Ureter (tissue), 1 donor: ENCODE measurements at regions not wholly inside any gene's neighbourhood (a gene's known extent, or its start where the extent isn't known, plus 50 kb on each side); places are given as distances from the start of the nearest gene placed in this dataset.
"Not testable (repeated sequence)": the region's sequence is repeated elsewhere in the genome, so short reads cannot be mapped to it uniquely, and the experiment has no call there.

Experiments used
- DNase-seq: peaks from one replicate; pipeline ENCODE4 v3.0.0-alpha.2; 2020; ENCODE audit warnings: low spot score
- donor health status: DM: yes; HTN: yes; CAD: no.

DNA sequence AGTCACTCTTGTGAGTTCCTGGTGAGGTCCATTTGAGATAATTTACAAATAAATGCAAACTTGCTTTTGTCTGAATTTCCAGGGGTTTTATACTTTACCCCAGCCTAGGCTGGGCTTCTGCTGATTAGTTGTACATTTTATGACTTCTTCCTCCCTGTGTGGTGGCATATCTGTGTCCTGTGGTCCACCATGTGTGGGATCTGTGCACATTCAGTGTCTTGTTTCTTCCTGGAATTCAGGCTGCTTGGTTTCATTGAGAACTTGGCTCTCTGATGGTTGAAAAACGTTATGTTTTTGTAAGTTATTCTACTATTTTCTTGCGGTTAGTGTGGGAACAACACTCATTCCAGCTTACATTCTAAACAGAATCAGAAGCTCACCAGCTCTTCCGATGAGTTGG lies 523.4 kb upstream of the PFKP start:
- DNase-seq: no peak

- no peak for DNase-seq
These were observed 524.0 kb upstream of the PFKP start for GRCh38 chr10:2543142-2543886.

DNA sequence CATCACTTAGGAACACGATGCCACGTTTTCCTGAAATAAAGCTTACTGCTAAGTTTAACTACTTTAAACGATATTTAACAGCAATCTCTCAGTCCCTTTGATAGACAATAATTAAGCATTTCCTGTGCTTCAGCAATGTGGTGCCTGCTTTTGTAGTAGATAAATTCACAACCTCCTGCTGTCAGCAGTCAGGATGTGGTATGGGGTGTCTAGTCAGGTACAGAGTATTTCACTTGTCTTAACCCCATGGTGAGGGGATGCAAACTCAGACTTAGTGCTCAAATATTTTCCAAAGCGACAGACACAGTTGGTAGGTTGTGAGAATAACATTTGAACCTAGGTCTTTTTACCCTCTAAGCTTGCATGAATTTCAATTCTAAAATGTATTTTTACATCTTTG lies 526.2 kb upstream of the PFKP start:
- no peak for DNase-seq

DNA sequence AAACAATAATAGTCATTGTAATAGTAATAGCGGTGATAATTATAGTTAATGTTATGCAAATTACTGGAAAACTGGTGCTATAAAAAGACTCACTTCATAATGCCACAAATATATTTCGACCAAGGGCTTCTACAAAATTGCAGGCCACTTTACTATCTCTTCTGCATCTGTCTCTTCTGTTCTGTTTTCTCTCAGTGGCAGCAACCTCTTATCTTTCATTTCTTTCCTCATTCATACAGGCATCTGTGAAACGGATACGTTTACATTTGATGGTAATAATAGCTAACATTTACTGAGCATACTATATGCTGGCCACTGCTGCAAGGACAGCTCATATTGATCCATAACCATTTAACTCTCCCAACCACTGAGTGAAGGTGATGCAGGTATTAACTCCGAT lies 537.4 kb upstream of the PFKP start:
- DNase-seq: no peak

DNA sequence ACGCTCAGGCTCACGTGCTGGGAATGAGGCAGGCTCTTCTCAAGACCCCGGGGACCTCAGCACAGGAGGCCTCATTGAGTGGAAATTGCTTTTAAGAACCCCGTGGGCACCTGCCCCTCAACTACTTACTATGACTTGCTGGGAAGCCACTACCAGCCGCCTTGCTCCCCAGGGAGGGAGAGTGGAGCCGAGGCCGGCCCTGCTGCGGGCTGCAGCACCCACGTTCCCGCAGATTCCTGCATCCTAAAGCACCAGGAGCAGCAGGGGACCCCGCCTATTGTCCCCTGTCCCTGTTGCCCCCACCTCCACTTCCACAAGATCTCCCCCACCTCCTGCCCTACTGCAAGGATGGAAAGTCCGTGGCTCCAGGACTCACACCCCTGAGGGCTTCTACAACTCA lies 541.6 kb upstream of the PFKP start:
- no peak for DNase-seq

GRCh38 chr10:2519139-2519538 lies 548.2 kb upstream of the PFKP start:
- DNase-seq: no peak

- DNase-seq: no peak
These were observed 558.2 kb upstream of the PFKP start for GRCh38 chr10:2509081-2509531.

- DNase-seq: not testable (repeated sequence)
These were observed 565.9 kb upstream of the PFKP start for GRCh38 chr10:2501366-2501940.

- DNase-seq: no peak
These were observed 572.9 kb upstream of the PFKP start for GRCh38 chr10:2494399-2494798.

DNA sequence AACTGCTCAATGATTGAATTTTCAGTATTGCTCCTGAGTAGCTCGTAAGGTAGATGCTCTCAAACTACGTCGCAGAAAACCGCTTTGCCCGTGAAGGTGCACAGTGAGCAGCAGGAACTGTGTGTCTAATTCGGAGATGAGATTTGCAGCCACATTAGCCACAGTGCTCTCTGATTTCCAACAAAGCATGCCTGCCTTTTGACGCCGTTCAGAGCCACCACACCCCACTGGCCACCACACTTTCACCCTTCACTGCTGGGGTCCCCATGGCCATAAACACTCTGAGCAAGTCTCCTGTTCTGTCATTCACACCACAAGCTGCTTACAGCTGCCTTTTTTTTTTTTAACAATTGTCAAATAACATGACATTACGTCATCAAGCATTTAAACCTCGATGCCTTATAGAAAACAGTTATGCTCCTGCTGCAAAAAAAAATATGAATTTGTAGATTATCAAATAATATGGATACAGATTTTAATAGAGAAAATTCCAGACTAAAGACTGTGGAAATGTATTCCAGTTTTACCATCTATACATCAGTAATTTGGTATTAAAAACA lies 578.8 kb upstream of the PFKP start:
- DNase-seq: no peak

GRCh38 chr10:2487921-2488320 lies 579.4 kb upstream of the PFKP start:
- DNase-seq: no peak

DNA sequence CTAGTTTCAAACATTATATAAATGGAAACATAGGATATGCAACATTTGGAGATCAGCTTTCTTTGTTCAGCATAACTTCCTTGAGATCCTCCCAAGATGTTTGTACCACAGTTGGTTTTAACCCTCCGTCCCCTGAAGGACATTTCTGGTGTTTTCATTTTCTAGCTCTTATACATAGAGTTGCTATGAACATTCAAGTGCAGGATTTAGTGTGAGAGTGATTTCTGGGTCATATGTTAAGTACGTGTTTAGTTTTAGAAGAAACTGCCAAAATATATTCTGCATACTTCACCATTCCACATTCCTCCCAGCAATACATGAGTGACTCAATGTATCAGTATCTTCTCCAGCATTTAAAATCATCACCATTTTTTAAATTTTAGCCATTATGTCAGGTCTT lies 588.7 kb upstream of the PFKP start:
- DNase-seq: no peak

DNA sequence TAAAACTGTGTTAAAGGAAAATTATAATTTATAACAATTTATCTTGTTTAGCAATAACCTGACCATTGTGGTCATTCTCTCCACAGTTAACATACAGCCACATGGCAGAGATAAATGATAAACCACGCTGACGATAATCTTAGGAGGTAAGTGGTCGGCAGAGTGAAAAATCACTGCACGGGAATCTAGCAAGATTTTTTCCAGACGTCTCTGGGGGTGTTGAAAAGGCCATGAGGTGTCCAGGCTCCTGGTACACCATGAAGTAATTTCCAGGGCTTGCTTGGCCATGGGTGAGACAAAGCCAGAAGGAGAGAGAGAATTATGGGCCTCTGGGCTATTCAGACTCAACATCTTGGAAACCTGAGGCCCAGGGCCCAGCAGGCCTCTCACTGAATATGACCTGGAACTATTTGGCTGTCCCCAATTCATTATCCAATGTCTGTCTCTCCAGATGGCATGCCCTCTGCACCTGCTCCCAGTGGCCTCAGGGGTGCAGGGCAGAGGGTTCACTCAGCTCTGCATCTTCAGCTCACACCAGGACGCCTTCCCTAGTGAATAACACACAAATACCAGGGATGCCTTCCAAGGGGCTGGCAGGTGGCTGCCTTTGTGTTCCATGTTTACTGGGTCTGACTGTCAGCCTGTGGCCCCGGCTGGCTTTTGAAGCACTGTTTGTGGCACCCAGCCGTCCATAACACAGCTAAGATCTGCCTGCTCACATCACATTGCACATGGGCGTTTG lies 590.4 kb upstream of the PFKP start:
- DNase-seq: no peak

DNA sequence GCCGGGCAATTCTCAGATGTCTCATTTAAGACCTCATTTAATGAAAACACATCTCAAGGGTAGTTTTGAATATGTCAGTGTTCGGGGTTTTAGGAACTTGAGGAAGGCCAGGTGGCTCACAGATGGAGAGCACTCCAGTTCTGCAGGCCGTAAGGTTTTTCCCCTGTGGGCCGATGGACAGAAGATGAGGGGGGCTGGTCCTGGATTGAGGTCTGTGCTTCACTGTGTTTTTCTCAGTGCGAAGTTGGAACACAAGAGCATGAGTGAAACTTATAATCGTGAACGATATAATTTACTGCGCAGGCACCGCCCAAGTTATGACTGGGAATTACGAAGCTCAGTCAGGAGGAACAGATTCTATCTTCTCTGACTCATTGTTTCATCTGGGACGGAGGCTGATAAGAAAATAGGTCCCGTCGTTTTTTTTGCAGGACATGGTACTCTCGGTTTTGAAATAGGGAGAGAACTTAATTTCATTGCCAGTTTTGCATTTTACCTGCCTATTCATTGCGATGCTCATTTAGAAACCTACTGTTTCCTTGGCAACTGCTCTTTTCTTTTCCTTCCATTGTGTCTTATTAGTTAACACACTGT lies 591.0 kb upstream of the PFKP start:
- no peak for DNase-seq

GRCh38 chr10:2475711-2476217 lies 591.6 kb upstream of the PFKP start:
- no peak for DNase-seq

DNA sequence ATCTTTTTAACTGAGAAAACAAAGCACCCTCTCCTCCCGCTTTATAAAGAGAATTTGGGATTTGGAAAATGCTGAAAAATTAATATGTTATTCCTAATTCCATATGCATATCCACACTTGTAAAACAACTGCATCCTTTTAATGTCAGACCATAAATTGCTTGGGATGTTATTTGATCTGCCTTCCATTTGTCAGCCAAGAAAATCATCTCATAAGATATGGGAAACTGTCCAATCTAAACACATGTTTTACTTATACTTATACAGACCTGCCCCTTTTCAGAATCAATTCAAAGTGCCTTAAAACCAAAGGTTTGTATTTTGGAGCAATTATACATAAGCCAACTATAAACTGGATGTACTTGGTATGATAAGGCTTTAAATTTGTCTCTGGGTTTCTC lies 595.5 kb upstream of the PFKP start:
- no peak for DNase-seq

- DNase-seq: no peak
These were observed 597.5 kb upstream of the PFKP start for GRCh38 chr10:2469802-2470201.

DNA sequence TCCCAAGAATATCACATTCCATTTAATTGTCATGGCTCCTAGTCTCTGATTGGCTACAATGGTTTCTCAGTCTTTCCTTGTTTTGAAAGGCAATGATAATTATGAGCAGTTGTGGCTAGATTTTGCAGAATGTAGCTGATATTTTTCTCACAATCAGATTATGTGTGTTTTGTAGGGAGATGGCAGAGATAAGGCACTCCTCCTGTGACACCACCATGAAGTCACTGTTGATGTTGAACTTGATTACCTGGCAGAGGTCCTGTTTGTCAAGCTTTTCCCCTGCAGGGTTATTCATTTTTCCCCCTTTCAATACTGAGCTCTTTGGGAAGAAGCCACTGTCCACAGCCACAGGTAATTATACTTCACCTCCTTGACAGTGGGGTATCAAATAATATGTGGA lies 602.9 kb upstream of the PFKP start:
- DNase-seq: no peak

DNA sequence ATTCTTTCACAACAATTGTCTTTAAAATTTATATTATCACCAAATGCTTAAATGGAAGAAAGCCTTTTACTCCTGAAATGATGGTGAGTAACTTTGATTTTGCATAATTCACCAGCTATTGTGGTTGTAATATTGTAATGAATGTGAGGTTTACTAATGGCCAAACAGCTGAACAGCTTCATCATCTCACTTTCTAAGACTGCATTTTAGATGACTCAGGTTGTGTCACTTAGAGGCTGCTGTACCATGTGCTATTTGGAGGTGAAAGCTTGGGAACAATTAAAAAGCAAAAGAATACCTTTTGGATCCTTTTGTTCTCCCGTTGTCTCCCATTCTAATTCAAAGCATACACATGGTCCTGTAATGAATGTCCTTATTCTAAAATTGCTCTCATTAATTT lies 604.0 kb upstream of the PFKP start:
- no peak for DNase-seq

GRCh38 chr10:2462581-2462980 lies 604.8 kb upstream of the PFKP start:
- DNase-seq: no peak

DNA sequence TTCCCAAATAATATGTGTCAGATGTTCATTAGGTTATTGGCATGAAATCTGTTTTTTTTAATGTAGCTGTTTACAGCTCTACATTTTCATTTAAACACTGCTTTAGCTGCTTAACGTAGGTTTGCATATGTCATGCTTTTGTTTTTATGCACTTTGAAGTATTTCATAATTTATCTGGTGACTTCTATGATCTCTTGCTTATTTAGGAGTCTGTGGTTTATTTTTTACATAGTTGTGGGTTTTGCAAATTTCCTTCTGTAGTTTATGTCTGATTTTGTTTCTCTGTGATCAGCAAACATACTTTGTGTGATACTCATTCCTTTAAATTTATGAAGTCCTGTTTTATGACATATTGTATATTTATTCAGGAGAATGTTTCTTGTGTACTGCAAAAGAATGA lies 606.5 kb upstream of the PFKP start:
- no peak for DNase-seq

DNA sequence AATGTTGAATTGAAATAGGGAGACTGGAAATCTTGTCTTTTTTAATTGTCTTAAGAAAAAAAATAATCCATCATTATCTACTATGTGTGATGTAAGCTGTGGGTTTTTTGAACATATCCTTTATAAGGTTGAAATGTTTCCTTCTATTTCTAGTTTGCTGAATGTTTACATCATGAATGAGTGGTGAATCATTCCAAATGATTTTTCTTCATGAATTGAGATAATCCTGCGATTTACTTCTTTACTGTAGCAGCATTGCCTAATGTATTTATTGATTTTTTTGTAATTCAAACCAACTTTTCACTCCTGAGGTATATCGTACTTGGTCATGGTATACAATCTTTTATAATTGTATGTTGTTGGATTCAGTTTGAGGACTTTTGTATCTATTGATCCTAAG lies 607.6 kb upstream of the PFKP start:
- no peak for DNase-seq
